Neural cell (in vitro differentiated cells): ENCODE measurements at regions not wholly inside any gene's neighbourhood (a gene's known extent, or its start where the extent isn't known, plus 50 kb on each side); places are given as distances from the start of the nearest gene placed in this dataset.

ENCODE experiments used
- EZH2 ChIP-seq: fragments of 200-600, 300-800 bp; shearing (Covaris generic), sonication (generic); IDR thresholded peaks from 2 replicates; pipeline ENCODE4 v1.6.1; 2014; ENCODE audit warnings: antibody characterized with exemption, low read length, borderline replicate concordance, mild to moderate bottlenecking; ENCODE audit not compliant: insufficient read depth, poor library complexity, severe bottlenecking
- POLR2AphosphoS5 ChIP-seq: IDR thresholded peaks from 2 replicates; pipeline ENCODE4 v1.6.1; 2012
- TF ChIP-seq, protein P1 (sequence below): fragments of 450-650 bp; IDR thresholded peaks from 2 replicates; pipeline ENCODE4 v1.5.1; 2014; ENCODE audit warnings: antibody characterized with exemption, mild to moderate bottlenecking, moderate library complexity; ENCODE audit not compliant: poor library complexity, severe bottlenecking

DNA sequence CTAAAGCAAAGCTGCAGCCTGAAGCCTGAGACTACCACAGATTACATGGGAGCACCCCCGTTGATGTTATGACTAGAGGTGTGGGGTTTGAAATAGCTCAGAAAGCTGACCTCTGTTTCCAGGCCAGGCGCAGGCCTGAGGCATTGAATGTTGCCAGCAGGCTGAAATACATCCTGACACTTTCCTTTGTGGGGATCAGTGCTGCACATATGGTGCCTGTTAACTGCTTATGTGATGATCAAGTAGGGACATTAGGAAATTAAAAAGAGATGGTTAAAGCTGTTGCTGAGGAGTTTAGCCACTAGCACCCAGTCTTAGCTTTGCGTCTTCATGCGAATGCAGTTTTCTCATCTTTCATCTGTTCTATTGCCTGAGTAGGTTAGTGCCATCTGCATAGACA lies 83.2 kb downstream of the CCNA1 start:
- TF ChIP-seq, protein P1, sequence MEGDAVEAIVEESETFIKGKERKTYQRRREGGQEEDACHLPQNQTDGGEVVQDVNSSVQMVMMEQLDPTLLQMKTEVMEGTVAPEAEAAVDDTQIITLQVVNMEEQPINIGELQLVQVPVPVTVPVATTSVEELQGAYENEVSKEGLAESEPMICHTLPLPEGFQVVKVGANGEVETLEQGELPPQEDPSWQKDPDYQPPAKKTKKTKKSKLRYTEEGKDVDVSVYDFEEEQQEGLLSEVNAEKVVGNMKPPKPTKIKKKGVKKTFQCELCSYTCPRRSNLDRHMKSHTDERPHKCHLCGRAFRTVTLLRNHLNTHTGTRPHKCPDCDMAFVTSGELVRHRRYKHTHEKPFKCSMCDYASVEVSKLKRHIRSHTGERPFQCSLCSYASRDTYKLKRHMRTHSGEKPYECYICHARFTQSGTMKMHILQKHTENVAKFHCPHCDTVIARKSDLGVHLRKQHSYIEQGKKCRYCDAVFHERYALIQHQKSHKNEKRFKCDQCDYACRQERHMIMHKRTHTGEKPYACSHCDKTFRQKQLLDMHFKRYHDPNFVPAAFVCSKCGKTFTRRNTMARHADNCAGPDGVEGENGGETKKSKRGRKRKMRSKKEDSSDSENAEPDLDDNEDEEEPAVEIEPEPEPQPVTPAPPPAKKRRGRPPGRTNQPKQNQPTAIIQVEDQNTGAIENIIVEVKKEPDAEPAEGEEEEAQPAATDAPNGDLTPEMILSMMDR = no peak
- TF ChIP-seq POLR2AphosphoS5 (no peak), EZH2 (no peak)
